HG03139 (cell line): ENCODE measurements at regions not wholly inside any gene's neighbourhood (a gene's known extent, or its start where the extent isn't known, plus 50 kb on each side); places are given as distances from the start of the nearest gene placed in this dataset.

ENCODE experiments used
- ATAC-seq: cut with Tn5 transposase; IDR thresholded peaks from one replicate; pipeline ENCODE4 v1.9.1; 2021; ENCODE audit not compliant: unreplicated experiment

DNA sequence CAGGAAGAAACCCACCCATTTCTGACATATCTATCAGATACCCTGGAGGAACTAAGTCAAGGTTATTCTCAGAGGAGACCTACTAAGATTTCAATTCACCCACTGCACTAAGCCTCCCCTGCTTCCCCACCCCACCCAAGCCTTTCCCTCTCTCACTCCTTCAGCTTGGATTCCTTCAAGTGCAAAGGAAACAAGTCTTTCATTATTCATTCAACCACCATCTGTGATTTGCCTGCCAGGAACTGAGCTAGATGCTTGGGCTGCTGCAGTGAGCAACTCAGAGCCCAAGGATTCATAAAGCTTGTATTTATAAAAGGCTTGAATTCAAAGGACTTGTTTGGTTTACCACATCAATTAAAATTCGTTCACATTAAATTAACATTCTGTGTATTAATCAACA is 161.3 kb downstream of the GXYLT1 start:
- no peak for ATAC-seq

DNA sequence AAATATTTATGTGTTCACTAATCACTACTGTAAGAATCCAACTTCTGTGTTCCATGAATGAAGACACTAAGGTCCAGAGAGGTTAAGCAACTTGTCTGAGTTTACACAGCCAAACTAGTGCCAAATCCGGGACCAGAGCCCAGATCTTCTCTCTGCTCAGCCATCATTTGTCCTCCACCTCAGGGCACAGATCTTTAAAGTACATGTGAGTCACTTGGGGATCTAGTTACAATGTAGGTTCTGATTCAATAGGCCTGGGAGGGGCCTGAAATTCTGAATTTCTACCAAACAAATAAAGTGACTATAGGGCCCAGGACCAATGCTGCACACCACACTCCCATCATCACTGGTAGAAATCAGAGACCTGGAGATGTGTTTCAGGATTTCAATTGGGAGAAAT is 162.9 kb downstream of the GXYLT1 start:
- ATAC-seq, result no peak

DNA sequence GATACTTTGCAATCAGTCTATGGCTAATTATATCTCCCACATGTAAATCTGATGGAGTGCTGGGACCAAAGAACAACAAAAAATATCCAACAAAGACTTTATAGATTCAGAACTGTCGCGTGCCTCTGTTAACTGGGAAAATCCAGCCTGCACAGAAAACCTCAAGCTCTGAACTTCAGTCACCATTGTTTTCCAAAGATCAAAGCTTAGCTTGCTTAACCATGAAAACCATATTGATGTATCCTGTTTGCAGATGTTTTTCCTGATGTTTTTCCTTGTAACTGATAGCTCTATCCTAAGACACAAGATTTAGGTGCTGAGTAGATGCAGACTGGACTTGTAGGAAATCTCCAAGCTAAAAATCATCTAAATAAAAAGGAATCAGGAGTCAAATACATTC is 163.7 kb downstream of the GXYLT1 start:
- ATAC-seq, result no peak

DNA sequence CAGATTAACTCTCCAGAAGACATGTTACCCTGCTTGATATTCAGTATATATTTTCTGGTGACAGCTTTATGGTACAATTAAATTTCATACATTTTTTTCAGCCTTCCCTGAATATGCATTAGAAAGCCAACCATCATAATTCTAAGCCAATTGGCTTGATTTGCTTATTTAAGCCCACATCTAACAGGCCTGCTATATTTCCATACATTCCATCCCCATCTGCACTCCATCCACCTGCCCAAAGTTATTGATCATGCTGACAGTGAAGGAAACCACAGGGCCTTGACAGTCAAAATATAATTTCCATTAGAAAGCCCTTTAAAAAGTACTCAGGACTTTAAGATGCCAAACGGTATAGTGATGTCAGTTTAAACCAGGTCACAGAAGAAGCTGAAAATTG is 164.3 kb downstream of the GXYLT1 start:
- ATAC-seq, result no peak

DNA sequence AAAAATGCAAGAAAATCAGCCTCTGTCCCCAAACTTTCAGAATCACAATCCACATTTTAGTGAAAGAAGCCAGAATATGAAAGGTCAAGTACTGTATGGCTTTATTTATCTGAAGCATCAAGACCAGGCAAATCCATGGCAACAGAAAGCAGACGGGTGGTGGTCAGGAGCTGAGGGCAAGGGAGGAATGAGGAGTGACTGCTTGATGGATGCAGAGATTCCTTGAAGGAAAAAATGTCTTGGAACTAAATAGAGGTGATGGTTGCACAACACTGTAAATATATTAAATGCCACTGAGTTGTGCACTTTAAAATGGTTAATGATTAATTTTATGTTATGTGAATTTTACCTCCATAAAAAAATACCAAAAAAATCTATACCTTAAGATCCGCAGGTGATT is 165.1 kb downstream of the GXYLT1 start:
- no peak for ATAC-seq

DNA sequence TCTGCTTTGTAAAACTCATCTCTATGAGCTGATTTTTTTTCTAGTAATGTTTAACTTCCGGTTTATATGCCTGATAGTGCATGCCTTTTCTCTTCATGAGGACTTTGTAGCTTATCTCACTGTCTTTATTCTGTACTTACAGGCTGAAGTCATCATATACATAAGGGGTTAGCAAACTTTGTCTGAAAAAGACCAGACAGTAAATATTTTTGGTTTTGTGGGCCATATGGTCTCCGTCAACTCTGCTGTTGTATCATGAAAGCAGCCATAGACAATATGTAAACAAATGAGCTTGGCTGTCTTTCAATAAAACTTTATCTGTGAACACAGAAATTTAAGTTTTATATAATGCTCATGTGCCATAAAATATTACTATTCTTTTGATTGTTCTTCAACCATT is 172.1 kb downstream of the GXYLT1 start:
- no peak for ATAC-seq

DNA sequence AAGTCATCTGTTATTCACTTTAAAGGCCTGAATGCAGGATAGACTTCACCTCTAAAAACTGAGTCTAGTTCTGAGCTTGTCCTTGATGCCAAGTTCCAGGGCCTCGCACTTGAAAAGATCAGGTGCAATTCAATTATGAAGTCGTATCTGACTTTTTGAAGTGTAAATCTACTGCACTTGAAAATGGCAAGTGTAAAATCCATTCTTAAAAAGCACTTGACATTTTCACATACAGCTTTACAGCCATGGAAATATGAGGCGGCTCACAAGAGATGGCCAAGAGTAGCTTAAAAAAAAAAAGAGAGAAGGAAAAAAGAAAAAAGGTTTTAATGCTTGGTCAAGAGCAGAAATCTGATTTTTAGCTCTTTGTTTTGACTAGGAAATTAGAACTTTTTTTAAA is 172.5 kb downstream of the GXYLT1 start:
- no peak for ATAC-seq

DNA sequence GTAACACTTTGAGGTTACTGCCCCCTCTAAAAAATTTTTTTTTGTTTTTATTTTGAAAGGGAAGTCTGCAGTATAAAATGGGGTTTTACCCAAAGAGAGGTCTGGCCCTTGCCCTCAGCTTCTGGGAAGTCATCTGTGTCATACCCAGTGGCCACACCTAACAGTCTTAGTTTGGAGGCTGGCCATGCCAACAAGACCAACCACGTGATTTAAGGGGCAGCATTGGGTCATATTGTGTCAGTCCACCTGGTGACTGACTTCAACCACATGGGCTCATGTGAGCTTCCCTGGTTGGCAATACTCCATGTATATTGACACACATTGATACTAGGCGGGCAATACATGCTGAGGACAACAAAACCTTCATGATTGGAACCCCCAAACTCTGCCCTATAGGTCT is 173.9 kb downstream of the GXYLT1 start:
- ATAC-seq, result no peak

DNA sequence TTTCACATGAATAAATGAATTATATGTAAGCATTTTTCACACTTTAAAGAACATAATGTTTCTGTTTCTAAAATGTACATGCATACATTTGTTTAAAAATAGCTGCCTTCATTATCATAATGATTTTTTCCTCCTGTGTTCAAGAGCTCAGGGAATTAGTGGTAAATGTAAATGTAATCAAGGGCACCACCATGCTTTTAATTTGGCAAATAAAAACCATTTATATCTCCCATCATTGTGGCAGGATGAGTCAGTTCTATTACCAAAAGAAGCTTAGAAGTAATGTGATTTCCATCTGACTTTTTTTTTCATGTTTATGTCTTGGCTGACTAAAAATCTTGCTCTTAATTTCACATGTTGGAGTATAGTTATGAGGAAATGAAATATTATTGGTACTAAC is 176.1 kb downstream of the GXYLT1 start:
- no peak for ATAC-seq

DNA sequence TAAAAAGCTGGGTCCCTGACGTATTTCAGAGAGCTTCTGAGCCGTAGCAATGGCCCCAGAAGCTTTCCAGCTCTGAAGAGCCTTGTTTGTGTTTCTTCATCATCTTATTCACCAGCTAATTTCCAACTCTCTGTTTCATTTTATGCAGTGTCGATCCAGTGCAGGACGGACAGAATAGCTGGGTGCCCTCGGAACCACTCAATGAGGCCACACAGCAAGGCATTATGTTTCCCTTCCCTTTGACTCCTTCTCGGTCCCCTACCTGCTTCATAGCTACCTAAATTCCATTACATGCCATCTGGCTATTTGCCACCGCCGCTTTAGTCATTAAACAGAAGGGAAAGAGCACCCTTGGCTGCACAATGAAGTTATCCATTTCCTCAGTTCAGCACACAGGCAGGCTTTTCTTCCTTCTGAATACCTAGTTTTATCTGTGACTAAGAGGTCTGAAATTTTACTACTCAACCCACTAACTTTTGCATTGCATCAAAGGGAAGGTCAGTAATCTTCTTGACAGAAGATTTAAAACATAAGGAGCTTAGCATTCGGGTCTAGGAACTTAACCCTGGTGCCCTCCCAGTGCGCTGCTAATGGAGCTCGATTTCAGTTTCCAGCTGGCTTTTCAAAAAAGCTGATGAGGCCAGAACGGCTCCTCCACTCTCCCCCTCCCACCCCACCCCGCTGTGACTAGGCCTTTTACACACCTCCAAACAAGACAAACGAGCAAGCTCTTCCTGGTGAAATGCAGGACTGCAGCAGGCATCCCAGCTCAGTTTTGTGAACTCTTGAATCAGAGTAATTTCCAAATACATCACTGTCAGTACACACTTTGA is 176.8 kb downstream of the GXYLT1 start:
- ATAC-seq, result no peak

DNA sequence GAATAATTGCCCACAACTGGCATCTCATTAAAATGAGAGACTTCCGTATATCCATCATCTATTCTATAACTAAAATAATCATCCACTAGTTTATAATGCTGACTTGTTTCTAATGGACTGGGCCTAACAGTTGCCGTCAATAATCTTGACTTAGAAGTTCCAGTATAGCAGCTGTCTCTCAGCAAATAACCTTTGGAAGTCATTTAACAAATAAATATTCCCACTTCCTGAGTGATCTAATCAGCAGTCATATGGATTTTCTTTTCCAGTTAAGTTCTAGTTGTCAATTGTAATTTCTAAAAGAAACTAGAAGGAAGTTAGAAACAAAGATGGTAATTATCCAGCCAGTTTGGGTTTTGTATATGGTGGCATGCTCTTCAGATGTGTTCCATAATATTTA is 177.8 kb downstream of the GXYLT1 start:
- no peak for ATAC-seq

DNA sequence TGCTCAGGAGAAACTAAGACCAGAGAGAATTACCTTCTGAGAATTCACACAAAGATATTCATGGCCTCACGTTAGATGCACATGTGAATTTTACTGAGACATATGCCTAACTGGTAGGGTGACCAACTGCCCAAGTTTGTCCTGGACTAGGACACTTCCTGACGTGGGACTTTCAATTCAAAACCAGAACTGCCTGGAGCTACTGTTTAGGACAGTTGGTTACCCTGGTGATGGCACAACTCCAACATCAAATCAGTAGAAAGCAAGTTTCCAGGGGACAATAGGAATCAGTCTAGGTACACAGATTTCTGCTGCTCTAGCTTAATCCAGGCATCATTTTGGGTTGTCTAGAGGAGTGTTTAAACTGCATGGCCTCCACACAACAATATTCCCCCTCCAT is 178.7 kb downstream of the GXYLT1 start:
- no peak for ATAC-seq

DNA sequence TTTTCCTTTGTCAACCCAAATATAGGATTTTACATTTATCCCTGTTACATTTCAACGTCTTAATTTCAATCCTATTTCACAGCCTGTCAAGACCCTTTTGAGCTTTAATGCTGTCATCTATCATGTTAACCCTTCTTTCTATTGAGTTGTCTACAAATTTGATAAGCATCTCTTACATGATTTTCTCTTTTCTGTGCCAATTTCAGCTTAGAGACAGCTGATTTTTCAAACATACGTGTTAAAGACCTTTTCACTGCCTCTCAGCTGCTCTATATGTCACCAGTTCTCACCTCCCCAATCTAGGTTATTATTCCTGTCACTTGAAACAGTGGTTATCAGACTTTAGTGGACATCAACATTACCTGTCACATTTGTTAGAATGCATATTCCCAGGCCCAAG is 181.3 kb downstream of the GXYLT1 start:
- ATAC-seq, result no peak

DNA sequence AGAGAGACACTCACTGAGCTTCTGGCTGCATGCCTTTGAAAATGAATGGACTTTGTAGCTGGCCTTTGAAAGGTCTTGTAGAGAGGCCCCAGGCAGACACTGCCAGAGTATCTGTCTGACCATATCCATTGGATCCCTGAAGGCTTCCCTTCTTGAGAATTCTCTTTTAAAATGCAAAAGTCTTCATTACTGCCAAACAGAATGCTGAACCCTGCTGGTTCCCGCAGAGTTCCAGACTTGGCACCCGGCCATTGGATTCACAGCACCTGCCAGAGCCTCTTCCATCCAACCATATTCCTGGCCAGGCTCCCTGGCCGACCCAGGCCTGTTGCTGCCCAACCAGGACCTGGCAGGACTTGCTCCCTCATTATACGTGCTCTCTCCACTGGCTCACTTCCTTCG is 182.5 kb downstream of the GXYLT1 start:
- no peak for ATAC-seq

DNA sequence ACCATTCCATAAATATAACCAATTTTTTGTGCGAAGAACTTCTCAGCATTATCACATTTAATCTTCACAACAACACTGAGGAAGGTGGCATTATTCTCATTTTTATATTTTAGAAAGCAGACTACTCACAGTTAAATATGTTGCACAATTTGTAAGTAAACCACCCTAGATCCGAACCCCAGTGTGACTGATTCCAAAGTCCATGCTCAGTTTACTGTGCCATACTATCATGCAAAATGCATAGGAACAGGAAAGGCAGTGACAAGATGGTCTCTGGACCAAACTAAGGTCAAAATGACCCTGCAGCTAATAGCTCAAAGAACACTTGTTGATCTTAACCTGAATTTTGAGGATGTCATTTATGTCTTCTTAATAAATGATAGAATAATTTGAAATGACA is 185.4 kb downstream of the GXYLT1 start:
- ATAC-seq, result no peak

DNA sequence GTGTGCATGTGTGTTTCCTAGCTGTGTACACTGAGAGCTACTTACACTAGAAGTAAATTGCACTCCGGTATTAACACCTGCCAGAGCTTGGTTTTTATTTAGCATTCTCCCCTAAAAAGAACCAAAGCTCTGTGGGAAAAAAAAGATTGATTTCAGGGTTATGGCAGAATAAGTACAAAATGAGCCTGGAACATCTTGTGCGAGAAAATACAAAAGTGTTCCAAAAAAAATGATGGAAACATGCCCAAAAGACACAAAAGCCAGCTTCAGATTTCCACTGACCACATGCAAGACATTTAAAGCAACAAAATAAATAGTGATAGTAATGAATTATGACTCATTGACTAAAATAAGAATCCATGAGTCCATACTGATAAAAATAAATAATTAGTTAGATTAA is 188.3 kb downstream of the GXYLT1 start:
- no peak for ATAC-seq

DNA sequence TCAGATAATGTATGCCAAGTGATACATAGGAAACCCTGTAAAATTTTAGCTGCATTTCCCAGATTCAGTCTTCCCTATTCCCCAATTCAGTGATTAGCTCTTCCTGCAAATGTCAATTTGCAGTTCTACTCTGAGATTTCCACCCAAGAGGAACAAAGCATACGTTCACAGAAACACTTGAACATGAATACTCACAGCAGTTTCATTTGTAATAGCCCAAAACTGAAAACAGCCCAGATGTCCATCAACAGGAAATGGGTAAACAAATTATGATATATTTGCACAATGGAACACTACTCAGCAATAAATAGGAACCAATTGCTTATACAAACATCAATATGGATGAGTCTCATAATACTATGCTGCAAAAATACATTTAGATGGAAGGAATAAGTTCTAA is 194.2 kb downstream of the GXYLT1 start:
- no peak for ATAC-seq

DNA sequence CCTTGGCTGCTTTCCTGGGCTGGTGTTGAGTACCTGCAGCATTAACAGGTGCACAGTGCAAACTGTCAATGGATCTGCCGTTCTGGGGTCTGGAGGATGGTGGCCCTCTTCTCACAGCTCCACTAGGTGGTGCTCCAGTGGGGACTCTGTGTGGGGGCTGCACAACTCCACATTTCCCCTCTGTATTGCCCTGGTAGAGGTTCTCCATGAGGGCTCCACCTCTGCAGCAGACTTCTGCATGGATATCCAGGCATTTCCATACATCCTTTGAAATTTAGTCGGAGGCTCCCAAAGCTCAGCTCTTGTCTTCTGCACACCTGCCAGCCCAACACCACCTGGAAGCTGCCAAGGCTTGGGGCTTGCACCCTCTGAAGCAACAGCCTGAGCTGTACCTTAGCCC is 198.6 kb downstream of the GXYLT1 start:
- no peak for ATAC-seq

DNA sequence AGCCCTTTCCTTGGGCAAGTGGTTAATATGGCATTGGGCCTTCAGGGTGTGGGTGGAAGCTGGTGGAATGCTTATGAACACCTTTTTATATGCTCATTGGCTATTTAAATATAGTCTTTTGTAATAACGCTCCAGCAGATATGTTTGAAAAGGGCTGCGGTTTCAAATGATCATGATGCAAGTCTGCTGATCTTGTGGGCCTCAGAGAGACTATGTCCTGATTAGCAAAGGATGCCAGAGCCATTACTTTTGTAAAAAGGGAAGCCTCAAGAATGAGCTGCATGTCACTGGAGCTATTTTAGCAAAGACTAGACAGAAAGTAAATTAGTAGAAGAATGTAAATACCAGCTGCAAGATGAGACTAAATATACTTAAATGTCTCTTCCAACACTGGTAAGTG is 200.5 kb downstream of the GXYLT1 start:
- no peak for ATAC-seq

DNA sequence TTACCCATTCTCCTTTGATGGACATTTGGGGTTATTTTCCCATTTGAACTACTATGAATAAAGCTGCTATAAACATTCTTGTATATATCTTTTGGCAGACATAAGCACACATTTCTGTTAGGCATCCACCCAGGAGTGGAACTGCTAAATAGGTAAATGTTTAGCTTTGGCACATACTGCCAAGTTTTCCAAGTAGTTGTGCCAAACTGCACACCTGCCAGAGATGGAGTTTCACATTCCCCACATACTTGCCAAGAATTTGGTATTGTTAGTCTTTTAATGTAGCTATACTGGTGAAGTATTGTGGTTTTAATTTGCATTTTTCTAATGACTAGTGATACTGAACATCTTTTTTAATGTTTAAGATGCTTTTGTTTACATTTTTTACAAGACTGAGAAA is 201.0 kb downstream of the GXYLT1 start:
- ATAC-seq, result no peak

DNA sequence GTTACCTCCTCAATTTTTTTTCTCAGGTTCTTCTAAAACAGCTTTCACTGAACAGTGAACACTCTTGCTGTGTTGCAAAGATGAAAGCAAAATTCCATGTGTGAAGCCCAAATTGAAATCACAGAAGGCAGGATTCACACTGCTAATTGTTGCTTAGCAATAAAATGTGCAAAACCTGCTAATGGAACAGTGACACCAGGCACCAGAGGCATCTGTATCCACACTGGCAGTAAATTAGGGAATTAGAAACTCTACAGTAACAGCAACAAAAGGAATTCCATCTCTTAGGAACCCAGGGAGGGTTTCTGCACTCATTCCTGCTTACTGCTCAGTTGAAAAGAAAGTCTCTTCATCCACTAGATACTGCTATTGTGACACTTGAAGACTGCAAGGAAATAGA is 202.3 kb downstream of the GXYLT1 start:
- ATAC-seq, result no peak

DNA sequence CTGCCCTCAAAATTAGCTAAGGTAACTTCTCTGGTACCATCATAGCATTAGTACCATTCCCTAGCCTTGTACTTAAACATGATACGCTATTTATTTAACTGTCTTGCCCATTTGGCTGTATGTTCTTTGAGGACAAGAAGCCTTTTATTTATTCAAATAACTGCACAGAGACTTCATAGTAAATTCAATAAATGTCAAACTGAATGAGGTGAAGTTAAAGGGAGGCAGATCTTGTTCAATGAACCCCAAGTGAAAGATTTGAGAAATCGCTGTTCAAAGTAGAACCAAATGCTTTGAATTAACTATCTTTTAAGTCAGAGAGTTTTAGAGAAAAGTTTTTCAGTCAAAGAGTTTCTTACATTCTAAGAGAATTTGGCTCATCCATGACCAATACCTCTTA is 203.6 kb downstream of the GXYLT1 start:
- ATAC-seq, result no peak

DNA sequence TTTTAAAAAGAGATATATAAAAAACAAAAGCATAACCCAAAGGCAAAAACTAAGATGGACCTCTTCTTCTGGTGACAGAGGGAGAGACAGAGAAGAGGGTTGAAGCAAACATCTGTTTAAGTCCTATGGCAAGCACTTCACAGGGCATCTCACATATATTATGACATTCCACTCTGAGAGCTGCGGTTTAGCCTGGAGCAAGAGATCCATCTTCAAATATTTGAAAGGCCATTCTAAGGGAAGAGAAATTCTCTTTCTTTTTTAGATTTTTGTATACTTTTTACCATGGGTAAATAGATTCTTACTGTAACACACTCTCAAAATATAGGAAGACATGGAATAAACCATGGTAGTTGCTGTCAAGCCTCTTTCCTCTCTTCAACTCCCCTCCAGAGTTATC is 204.1 kb downstream of the GXYLT1 start:
- no peak for ATAC-seq
